Muscle layer of duodenum (tissue), 2 donors: ENCODE measurements at regions not wholly inside any gene's neighbourhood (a gene's known extent, or its start where the extent isn't known, plus 50 kb on each side); places are given as distances from the start of the nearest gene placed in this dataset.

ENCODE experiments used
- H3K27ac ChIP-seq: one replicate; pipeline ENCODE4 v1.7.0; 2013; ENCODE audit warnings: mild to moderate bottlenecking, low read length
- H3K27me3 ChIP-seq: one replicate; pipeline ENCODE4 v1.7.0; 2013; ENCODE audit warnings: low read depth, mild to moderate bottlenecking, control low read depth, low read length
- H3K36me3 ChIP-seq, 2 donors: one replicate each; pipeline ENCODE4 v1.7.0; 2013; ENCODE audit warnings: low read length in 2 of 2, control low read depth in 1 of 2, mild to moderate bottlenecking in 1 of 2; ENCODE audit not compliant: insufficient read depth in 2 of 2, control insufficient read depth in 1 of 2
- H3K4me1 ChIP-seq, 2 donors: one replicate each; pipeline ENCODE4 v1.7.0; 2013; ENCODE audit warnings: low read length in 2 of 2, mild to moderate bottlenecking in 2 of 2, control low read depth in 1 of 2, moderate library complexity in 1 of 2; ENCODE audit not compliant: insufficient read depth in 2 of 2, control insufficient read depth in 1 of 2
- H3K4me3 ChIP-seq, 2 donors: one replicate each; pipeline ENCODE4 v1.7.0; 2013; ENCODE audit warnings: low read length in 2 of 2, low read depth in 1 of 2, mild to moderate bottlenecking in 1 of 2
- H3K9me3 ChIP-seq, 2 donors: one replicate each; pipeline ENCODE4 v1.7.0; 2013; ENCODE audit warnings: low read length in 2 of 2, control low read depth in 1 of 2, mild to moderate bottlenecking in 1 of 2; ENCODE audit not compliant: control insufficient read depth in 1 of 2
- donor health status: healthy.

DNA sequence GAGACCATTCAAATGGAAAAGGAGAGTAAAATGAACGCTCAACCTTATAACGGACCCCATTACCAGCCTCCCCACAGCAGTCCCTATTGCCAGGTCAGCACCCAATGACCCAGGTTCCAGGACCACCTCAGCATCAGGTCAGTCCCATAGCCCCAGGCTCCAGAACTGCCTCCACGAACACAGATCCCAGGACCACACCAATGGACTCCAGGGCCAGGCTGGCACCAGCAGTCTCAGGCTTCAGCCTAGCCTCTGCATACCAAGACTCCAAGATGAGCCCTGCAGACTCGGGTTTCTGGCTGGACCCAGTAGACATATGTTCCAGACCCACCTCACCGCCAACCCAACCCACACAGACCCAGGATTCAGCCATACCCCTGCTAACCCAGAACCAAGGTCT lies 625.0 kb upstream of the RGS18 start:
- Histone ChIP-seq H3K4me1 (no peaks in the 10 kb centered on the region), H3K9me3 (peaks cover 0 to 12% of the 10 kb centered on the region in 2 donors), H3K27me3 (no peaks in the 10 kb centered on the region), H3K4me3 (no peak overlapping the region), H3K27ac (no peak overlapping the region), H3K36me3 (no peaks in the 10 kb centered on the region)

DNA sequence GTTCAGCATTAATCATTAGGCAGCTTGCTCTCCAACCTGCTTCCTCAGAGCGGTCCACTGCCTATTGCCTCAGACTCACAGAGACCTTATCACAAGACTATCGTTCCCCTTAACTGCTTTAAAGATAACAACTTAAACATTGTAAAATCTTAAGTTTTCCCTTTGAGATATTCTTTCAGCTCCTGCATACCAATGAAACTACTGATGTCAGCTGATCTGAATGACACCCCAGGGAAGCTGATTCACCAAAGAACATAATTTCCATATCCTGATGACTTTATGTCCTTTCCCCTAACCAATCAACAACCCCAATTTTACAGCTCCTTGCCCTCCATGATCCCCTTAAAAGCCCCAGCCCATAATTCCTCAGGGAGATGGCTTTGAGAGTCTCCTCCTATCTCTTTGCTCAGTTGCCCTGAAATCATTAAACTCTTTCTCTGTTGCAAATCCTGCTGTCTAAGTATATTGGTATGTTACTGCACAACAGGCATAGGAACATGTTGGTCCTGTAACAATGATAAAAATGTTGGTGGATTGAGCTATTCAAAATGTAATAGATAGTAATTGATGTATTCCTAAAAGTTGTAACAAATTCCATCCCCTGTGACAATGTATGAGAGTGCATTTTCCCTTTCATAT lies 621.4 kb upstream of the RGS18 start:
- H3K9me3 ChIP-seq: peaks cover 0 to 12% of the 10 kb centered on the region in 2 donors
- H3K27me3 ChIP-seq: no peaks in the 10 kb centered on the region
- no peaks in the 10 kb centered on the region for H3K36me3 ChIP-seq
- H3K27ac ChIP-seq: no peak overlapping the region
- H3K4me1 ChIP-seq: no peaks in the 10 kb centered on the region
- no peak overlapping the region for H3K4me3 ChIP-seq

DNA sequence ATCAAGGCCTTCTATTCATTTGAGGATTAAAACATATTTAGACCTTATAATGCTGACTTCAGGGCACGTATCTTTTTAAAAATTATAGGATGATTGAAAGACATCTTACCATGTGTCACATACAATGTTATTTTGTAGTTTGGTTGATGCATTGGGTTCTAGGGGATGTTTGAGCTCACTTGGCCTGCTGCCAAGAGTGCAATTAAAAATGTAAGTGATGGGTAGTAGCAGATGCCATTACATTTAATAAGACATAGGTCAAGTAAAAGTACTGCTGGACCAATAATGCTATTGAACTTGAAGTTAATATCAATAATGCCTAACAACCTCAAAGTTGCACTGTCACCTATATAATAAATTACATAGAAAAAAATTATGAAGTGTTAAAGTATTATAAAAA lies 616.5 kb upstream of the RGS18 start:
- Histone ChIP-seq H3K4me1 (no peaks in the 10 kb centered on the region), H3K4me3 (no peak overlapping the region), H3K9me3 (peaks cover 0 to 10% of the 10 kb centered on the region in 2 donors), H3K36me3 (no peaks in the 10 kb centered on the region), H3K27me3 (no peaks in the 10 kb centered on the region), H3K27ac (no peak overlapping the region)

DNA sequence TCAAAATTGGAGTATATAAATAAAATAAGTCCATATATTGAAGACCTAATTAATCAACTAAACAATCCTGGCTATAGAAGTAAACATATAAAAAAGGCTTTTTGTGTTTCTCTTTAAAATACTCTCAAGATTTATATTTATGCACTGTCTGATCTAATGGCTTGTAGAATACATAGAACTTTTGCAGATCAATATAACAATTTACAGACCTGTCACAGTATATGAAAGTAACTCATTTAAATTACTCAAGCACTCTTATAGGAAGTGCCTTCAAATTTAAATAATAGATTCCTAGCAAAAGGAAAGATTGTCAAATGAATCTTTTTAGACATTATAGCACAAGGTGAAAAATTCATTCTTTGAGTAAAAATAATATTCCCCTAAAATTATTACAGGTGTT lies 615.8 kb upstream of the RGS18 start:
- no peaks in the 10 kb centered on the region for H3K36me3 ChIP-seq
- H3K27me3 ChIP-seq: no peaks in the 10 kb centered on the region
- no peak overlapping the region for H3K27ac ChIP-seq
- peaks cover 0 to 6% of the 10 kb centered on the region in 2 donors for H3K9me3 ChIP-seq
- no peak overlapping the region for H3K4me3 ChIP-seq
- no peaks in the 10 kb centered on the region for H3K4me1 ChIP-seq

DNA sequence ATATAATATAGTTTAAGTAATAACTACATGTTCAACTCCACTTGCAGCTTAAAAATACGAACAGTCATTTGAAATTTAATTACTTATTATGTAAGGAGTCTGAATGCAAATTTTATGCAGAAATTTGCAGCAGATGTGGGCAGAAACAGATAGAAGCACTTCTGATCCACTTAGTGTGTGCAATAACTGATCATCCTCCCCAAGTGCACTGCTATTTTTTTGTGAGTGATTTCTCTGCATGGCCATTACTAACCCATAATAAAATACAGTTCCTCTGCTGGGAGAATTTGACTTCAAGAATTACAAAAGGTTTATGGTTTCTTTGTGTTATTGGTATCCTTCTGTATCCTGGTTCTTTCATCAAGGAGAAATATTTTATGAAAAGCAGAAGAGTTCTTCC lies 611.5 kb upstream of the RGS18 start:
- Histone ChIP-seq H3K4me3 (no peak overlapping the region), H3K4me1 (no peaks in the 10 kb centered on the region), H3K27ac (no peak overlapping the region), H3K36me3 (no peaks in the 10 kb centered on the region), H3K9me3 (no peaks in the 10 kb centered on the region), H3K27me3 (no peaks in the 10 kb centered on the region)

DNA sequence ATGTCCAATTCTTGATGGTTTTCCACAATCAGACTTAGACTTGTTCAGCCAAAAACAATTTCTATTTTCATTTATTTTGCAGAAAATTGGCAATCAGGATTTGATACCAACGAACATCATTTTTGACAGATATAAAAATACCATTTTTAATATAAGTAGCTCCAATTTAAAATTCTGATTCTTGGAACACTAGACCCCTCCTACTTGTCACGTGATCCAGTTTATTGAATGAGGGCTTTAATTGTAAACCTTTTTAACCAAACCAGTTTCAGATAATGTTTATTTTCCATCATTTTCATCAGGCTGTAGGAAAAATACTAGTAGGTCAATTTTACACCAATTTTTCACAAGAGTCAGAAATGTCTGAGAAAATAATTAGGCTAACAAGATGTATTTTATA lies 607.2 kb upstream of the RGS18 start:
- Histone ChIP-seq H3K27ac (no peak overlapping the region), H3K4me3 (no peak overlapping the region)

DNA sequence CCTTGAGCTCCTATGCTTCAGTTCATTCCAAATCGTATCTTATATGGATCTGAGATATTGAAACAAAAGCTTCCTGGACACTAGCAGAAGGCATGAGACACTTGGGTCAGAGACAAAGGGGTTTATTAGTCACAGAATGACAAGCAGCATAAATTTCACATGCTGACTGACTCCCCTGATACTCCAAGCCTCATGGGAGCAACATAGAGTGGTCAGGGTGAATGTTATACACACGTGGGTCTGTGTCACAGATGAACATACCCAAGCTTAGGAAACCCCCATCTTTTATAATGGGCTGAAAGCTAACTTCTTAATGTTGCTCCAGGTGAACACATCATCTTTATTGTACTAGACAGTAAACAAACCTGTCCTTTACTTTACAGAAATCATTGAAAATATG lies 599.9 kb upstream of the RGS18 start:
- H3K36me3 ChIP-seq: no peaks in the 10 kb centered on the region
- no peaks in the 10 kb centered on the region for H3K9me3 ChIP-seq
- no peak overlapping the region for H3K4me3 ChIP-seq
- no peaks in the 10 kb centered on the region for H3K4me1 ChIP-seq
- H3K27me3 ChIP-seq: no peaks in the 10 kb centered on the region
- H3K27ac ChIP-seq: no peak overlapping the region

More for the DNA sequence above, 607.2 kb upstream of the RGS18 start:
- Histone ChIP-seq H3K4me1 (no peaks in the 10 kb centered on the region), H3K36me3 (no peaks in the 10 kb centered on the region), H3K9me3 (no peaks in the 10 kb centered on the region), H3K27me3 (no peaks in the 10 kb centered on the region)

DNA sequence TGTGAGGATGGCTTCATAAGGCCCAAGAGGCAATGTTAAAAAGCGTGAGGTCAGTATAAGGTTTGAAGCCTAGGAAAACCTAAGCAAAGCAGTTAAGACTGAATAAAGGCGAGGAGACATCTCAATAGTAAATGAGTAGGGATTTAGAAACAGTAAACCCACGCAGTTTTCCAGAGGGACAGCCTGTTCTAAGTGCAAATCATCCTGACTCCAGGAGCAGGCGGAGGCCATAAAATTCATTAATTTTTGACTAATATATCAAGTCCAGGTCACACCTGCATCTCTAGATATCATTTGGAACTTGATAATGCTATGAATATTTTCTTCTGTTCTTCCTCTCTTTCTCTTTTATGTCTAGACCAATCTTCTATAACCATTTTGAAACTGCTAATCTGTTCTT lies 597.0 kb upstream of the RGS18 start:
- no peaks in the 10 kb centered on the region for H3K9me3 ChIP-seq
- H3K36me3 ChIP-seq: no peaks in the 10 kb centered on the region
- H3K27me3 ChIP-seq: no peaks in the 10 kb centered on the region
- H3K4me3 ChIP-seq: no peak overlapping the region
- H3K4me1 ChIP-seq: no peaks in the 10 kb centered on the region
- no peak overlapping the region for H3K27ac ChIP-seq

DNA sequence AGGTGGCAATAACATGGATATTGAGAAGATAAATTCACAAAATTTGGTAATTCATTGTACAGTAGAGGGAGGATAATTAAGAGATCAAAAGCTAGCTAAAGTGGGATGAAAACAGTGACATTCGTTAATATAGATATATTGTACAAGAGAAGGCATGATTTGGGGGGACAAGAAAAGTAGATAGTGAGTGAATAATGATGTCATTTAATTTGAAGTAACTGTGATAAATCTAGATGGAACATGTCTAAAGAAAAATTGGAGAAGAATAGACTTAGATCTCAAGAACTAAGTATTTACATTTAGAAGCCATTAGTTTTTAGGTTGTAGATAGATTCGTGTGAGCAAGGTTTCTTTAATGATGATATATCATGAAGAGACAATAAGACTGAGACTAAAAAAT lies 594.0 kb upstream of the RGS18 start:
- H3K27ac ChIP-seq: no peak overlapping the region
- no peak overlapping the region for H3K4me3 ChIP-seq
- no peaks in the 10 kb centered on the region for H3K9me3 ChIP-seq
- no peaks in the 10 kb centered on the region for H3K4me1 ChIP-seq
- no peaks in the 10 kb centered on the region for H3K36me3 ChIP-seq
- no peaks in the 10 kb centered on the region for H3K27me3 ChIP-seq

DNA sequence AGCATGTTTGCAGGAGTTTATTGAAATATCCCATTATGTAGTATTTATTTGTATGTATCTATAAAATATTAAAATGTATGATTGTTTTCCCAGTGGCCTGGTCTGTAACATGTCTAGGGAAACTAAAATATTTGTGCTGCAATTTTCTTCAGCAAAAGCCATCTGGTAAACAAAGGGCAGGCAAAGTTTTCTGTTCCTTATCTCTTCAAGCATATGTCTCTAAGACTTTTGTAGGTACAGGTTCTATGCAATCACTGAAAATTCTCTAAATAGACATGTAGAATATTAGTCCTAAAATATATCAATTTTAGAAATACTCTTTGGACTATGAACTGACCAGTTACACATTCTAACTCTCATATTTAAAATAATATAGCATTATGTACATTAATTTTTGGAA lies 585.8 kb upstream of the RGS18 start:
- Histone ChIP-seq H3K4me1 (no peaks in the 10 kb centered on the region), H3K27ac (no peak overlapping the region), H3K9me3 (no peaks in the 10 kb centered on the region), H3K36me3 (no peaks in the 10 kb centered on the region), H3K4me3 (no peak overlapping the region), H3K27me3 (no peaks in the 10 kb centered on the region)

DNA sequence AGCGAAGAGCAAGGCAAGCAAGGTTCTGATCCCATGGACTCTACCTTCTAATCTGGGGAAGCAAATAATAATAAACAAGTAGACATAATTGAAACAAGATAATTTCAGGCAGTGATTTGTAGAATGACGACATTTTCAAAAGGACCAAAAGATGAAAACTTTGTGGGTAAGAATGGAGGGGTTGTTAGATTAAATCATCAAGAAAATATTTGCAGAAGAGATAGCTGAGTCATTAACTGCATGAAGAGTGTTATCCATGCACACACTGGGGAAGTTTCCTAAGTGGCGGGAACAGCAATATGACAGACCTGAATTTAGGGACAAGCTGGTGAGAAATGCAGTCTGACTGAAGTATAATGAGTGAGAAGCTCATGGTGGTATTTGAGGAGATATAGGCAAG lies 583.1 kb upstream of the RGS18 start:
- Histone ChIP-seq H3K9me3 (no peaks in the 10 kb centered on the region), H3K36me3 (no peaks in the 10 kb centered on the region), H3K4me1 (no peaks in the 10 kb centered on the region), H3K27ac (no peak overlapping the region), H3K27me3 (no peaks in the 10 kb centered on the region), H3K4me3 (no peak overlapping the region)

DNA sequence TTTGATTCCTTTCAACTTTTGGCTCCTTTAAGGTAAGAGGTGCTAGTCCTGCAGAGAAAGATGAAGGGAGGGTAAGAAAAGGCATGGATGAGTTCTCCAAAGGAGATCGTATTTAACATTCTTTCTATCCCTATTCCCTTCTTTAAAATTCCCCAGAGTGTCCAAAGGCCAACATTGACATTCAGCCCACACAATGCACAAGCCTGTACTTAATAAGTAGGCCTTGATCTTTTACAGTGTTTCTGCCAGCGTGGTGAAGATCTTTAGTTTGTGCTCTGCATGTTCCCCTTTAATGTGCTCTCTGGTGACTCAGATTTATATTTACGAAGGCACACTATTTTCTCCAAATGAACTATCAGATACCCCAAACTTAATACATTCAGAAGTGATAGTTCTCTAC lies 582.5 kb upstream of the RGS18 start:
- Histone ChIP-seq H3K36me3 (no peaks in the 10 kb centered on the region), H3K4me1 (no peaks in the 10 kb centered on the region), H3K27me3 (no peaks in the 10 kb centered on the region), H3K4me3 (no peak overlapping the region), H3K27ac (no peak overlapping the region), H3K9me3 (no peaks in the 10 kb centered on the region)
